ENCODE measurements at regions not wholly inside any gene's neighbourhood (a gene's known extent, or its start where the extent isn't known, plus 50 kb on each side); places are given as distances from the start of the nearest gene placed in this dataset.
"Not testable (repeated sequence)": the region's sequence is repeated elsewhere in the genome, so short reads cannot be mapped to it uniquely, and the experiment has no call there.

DNA sequence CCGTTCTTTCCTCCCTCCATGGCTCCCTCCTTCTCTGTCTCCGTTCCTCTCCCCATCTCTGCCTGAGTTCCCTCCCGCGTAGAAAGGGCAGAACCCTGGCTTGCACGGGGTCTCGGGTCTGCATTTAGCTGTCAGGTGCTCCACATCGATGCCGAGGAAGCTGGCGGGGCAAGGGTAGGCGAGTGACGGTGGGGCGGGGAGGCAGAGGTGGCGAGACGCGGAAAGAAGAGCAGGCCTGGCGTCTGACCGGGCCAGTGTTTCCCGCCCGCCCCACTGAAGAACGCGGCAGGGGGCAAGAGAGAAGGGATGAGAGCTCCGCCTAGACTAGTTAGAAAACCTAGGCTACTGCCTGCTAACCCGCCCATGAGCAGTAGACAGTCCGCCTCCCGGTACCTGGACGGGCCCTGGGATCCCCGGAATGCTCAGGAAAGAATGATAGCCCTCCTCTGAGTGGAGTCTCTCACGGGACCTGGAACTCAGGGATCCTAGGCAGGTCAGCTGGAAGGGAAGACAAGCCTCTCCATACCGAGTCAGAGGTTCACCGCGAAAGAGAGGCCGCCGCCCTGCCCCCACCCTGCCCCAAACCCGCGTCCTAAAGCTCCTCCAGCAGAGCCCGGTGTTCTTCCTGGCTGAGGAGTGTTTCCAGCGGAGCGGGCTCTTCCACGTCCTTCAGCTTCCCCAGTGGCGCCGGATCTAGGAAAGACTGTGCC lies 357.9 kb upstream of the DEFB115 start:
- DNase-seq (ENCODE audit: low read depth in 2 of 2): peak in 1 of 2 donors; percentile 2

DNA sequence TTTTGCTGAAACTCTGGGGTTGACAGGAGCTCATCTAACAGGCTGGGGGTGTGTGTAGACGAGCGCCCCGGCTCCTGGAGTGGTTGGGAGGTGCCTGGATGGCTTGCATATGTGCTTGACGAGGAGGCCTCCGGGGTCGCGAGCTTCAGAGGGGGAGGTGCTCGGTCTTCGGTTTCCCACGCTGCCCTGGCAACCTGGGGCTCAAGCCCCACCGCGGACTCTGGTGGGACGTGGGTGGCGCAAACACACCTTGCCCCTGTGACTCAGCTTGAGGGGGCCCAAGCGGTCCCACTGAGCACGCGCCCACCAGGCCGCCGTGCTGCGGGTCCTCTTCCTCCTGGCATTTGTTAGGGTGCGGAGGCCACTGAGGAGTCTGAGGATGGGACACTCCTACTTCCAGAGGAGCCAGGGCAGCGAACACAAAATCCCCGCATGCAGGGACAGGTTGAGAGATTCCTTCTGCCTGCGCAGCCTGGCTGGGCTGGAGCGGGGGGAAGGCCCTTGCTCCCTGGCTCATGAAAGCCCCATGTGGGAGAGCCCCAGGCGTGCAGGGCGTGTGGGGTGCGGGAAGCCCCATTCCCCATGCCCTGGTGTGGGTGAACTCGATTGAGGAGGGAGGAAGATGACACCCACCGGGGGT lies 357.3 kb upstream of the DEFB115 start:
- DNase-seq (ENCODE audit: low read depth in 2 of 2): not testable (repeated sequence)

DNA sequence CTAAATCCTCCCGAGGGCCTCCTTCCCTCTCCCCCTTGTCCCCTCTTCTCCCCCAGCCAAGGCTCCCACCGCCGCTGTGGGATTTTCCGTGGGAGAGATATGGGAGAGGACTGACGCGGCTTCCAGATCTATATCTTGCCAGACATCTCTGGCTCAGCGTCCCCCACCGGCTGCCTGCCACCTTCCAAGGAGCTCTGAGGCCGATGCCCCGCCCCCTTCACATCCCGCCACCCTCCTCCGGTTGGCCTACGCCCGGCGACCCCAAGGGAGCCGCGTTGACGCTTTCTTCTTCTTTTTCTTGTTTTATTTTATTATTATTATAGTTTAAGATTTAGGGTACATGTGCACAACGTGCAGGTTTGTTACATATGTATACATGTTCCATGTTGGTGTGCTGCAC lies 352.2 kb upstream of the DEFB115 start:
- not testable (repeated sequence) for DNase-seq (ENCODE audit: low read depth in 2 of 2)

DNA sequence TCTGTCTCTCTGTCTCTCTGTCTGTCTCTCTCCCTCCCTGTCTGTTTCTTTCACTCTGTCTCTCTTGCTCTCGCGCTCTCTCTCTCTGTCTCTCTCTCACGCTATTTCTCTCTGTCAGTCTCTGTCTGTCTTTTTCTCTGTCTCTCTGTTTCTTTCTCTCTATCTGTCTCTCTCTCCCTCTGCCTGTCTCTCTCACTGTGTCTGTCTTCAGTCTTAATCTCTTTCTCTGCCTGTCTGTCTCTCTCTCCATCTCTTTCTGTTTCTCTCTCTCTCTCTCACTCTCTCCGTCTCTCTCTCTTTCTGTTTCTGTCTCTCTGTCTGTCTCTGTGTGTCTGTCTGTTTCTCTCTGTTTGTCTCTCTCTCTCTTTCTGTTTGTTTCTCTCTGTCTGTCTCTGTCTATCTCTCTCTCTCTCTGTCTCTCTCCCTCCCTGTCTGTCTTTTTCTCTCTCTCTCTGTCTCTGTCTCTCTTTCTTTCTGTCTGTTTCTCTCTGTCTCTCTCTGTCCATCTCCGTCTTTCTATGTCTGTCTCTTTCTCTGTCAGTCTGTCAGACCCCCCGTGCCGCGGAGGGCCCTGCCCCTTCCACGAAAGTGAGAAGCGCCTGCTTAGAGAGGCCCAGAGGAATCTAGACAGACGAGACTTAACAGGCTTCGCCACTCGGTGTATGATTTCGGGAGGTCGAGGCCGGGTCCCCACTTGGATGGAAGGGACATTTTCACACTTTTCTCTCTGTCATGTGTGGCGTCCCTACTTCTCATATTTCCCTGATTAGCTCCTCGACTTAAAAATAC lies 346.3 kb upstream of the DEFB115 start:
- no peak for DNase-seq (ENCODE audit: low read depth in 2 of 2)

DNA sequence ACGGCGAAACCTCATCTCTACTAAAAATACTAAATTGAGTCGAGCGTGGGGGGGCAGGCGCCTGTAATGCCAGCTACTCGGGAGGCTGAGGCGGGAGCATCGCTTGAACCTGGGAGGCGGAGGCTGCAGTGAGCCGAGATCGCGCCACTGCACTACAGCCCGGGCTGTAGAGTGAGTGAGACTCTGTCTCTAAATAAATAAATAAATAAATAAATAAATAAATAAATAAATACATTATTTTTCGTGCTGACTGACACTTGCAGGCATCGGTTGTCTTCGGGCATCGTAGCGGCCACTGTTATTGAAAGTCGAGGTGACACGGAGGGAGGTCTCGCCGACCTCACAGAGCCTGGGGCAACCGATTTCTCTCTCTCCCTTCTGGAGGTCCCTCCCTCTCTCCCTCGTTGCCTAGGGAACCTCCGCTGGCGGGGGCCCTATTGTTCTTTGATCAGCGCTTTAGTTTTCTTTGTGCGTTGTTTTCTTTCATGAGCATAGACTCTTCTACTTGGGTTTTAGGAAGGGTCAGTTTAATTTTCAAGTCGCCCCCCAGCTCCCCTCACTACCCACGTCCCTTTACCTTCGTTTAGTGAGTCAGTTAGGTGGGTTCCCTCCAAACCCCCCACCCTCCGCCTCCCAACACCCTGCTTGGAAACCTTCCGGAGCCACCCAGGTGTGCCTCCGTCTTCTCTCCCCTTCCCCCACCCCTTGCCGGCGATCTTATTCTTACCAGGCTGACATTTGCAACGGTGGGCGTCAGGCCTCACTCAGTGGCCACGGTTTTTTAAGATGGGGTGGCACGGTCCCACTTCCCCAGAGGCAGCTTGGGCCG lies 345.4 kb upstream of the DEFB115 start:
- DNase-seq (ENCODE audit: low read depth in 2 of 2): not testable (repeated sequence)

DNA sequence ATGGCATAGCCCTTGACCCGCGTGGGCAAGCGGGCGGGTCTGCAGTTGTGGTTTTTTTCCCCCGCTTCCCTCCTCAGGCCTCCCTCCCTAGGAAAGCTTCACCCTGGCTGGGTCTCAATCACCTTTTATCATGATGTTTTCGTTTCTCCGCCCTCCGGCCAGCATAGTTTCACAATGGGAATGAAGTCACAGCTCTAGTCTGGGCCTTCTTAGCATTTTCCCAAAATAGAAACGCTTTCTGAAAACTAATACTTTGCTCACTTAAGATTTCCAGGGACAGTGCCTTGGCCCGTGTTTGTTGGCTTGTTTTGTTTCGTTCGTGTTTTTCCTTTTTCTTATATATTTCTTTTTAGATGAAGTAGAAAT lies 344.8 kb upstream of the DEFB115 start:
- DNase-seq (ENCODE audit: low read depth in 2 of 2): not testable (repeated sequence)

DNA sequence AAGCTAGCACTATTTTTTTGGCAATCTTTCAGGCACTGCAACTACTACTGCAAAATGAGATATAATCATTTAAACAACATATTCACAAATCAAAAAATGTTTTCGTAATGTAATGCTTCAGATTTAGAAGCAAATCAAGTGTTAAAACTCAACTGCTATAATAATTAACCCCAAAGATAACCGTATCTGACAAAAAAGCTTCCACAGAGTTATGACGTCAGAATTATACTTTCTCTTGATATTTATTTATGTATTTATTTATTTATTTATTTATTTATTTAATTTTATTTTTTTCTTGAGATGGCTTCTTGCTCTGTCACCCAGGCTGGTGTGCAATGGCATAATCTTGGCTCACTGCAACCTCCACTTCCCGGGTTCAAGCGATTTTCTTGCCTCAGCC lies 341.1 kb upstream of the DEFB115 start:
- not testable (repeated sequence) for DNase-seq (ENCODE audit: low read depth in 2 of 2)

DNA sequence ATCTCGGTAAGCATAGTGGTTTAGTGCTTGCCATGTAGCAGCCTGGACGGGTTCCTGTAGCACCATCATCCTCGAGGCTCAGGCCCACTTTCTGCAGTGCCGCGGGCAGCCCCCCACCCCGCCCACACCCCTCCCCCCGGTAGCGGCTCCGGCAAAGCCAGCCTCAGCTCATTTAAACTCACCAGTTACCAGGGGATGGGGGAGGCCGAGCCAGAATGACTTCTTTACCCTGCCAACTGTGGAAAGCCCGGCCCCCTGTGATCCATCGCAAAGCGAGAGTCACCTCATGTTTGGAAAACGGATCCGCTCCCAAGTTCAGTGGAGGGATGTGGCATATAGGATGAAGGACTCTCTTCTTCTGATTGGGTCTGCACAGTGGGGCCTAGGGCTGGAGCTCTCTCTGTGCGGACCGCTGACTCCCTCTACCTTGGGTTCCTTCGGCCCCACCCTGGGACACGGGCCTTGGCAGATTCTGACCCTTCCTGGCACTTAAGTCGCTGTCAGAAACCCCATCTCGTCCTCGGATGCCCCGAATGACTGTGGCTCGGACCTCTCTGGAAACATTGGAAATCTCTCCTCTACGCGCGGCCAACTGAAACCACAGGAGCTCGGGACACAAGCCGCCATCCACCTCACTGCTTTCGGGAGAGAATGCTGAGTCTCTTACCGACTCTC lies 337.8 kb upstream of the DEFB115 start:
- DNase-seq (ENCODE audit: low read depth in 2 of 2): no peak

DNA sequence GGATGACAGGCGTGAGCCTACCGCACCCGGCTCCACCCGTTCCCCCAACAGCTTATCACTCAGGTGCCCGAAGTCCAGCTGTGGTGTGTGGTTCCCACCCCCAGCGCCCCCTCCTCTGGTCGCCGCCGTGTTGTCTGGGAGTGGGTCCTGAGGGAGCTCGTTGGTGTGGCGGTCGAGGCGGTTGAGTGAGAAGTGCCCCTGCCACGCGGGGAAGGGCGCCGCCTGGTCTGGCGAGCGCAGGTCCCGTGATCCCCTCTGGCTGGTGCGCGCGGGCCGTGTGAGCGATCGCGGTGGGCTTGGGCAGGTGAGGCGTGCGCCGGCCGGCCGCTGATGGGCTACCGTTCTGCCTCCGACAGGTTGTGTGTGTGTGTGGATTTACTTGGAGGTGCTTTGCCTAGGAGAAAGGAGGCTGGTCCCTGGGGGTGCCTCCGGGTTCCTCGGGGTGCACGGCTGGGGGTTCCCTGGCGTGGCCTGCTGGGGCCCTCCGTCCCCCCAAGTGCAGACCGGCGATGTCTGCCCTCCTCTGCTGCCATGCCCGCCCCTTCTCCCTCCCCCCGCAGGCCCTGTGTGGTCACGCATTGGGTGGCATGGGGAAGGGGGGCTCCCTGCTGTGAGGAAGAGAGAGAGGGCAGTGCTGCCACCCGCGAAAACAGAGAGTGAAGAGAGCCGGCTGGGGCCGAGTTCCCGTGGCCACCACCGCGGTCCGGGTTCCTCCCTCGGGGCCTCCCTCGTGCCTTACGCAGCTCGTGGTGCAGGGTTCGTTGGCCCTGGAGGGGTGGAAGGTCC lies 336.0 kb upstream of the DEFB115 start:
- no peak for DNase-seq (ENCODE audit: low read depth in 2 of 2)

DNA sequence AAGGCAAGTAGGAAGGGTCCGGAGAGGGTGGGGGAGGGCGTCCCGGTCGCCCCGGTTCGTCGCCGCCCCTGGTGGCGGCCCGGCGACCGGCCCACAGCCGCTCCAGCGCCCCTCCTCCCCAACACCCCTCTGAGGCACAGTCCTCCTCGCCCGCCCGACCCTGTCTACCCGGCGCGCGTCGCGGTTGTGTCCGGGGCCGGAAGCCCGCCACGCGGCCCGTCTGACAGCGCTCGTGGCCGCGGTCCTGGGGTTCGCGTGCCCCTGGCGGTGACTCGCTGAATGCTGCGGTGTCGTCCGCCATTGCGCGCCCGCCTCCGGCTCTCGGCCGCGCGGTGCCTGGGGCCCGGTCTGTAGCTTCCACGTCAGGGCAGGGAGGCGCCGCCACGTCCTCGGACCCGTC lies 335.3 kb upstream of the DEFB115 start:
- DNase-seq (ENCODE audit: low read depth in 2 of 2): no peak

DNA sequence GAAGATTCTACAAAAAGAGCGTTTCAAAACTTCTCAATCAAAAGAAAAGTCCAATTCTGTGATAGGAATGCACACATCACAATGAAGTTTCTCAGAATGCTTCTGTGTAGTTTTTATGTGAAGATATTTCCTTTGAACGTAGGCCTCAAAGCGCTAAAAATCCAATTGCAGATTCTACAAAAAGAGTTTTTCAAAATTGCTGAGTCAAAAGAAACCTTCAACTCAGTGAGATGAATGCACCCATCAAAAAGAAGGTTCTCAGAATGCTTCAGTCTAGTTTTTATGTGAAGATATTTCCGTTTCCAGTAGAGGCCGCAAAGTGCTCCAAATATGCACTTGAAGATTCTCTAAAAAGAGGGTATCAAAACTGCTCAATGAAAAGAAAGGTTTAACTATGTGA lies 319.7 kb upstream of the DEFB115 start:
- DNase-seq (ENCODE audit: low read depth in 2 of 2): no peak

DNA sequence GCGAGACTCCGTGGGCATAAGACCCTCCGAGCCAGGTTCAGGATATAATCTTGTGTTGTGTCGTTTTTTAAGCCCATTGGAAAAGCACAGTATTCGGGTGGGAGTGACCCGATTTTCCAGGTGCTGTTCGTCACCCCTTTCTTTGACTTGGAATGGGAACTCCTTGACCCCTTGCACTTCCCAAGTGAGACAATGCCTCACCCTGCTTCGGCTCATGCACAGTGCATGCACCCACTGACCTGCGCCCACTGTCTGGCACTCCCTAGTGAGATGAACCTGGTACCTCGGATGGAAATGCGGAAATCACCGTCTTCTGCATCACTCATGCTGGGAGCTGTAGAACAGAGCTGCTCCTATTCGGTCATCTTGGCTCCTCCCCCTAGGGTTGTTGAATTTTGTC lies 307.7 kb upstream of the DEFB115 start:
- no peak for DNase-seq (ENCODE audit: low read depth in 2 of 2)

DNA sequence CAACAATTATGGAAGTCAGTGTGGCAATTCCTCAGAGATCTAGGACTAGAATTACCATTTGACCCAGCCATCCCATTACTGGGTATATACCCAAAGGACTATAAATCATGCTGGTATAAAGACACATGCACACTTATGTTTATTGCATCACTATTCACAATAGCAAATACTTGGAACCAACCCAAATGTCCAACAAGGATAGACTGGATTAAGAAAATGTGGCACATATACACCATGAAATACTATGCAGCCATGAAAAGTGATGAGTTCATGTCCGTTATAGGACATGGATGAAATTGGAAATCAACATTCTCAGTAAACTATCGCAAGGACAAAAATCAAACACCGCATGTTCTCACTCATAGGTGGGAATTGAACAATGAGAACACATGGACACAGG lies 306.4 kb upstream of the DEFB115 start:
- DNase-seq (ENCODE audit: low read depth in 2 of 2): not testable (repeated sequence)

DNA sequence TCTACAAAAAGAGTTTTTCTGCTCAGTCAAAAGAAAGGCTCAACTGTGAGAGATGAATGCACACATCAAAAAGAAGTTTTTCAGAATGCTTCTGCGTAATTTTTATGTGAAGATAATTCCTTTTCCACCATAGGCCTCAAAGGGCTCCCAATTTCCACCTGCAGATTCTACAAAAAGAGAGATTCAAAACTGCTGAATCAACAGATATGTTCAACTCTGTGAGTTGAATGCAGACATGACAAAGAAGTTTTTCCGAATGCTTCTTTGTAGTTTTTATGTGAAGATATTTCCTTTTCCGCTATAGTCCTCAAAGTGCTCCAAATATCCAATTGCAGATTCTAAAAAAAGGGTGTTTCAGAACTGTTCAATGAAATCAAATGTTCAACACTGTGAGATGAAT lies 300.8 kb upstream of the DEFB115 start:
- not testable (repeated sequence) for DNase-seq (ENCODE audit: low read depth in 2 of 2)

DNA sequence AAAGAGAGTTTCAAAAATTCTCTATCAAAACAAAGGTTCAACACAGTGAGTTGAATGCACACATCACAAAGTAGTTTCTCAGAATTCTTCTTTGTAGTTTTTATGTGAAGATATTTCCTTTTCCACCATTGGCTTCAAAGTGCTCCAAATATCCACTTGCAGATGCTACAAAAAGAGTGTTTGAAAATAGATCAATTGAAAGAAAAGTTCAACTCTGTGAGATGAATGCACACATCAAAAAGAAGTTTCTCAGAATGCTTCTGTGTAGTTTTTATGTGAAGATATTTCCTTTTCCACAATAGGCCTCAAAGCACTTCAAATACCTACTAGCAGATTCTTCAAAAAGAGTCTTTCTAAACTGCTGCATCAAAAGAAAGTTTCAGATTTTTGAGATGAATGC lies 298.3 kb upstream of the DEFB115 start:
- DNase-seq (ENCODE audit: low read depth in 2 of 2): not testable (repeated sequence)

DNA sequence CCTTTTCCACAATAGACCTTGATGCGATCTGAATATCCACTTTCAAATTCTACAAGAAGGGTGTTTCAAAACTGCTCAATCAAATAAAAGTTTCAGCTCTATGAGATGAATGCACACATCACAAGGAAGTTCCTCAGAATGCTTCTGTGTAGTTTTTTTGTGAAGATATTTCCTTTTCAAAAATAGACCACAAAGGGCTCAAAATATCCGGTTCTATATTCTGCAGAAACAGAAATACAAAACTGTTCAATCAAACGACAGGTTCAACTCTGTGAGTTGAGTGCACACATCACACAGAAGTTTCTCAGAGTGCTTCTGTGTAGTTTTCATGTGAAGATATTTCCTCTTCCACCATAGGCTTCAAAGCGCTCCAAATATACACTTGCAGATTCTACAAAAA lies 293.9 kb upstream of the DEFB115 start:
- DNase-seq (ENCODE audit: low read depth in 2 of 2): no peak

DNA sequence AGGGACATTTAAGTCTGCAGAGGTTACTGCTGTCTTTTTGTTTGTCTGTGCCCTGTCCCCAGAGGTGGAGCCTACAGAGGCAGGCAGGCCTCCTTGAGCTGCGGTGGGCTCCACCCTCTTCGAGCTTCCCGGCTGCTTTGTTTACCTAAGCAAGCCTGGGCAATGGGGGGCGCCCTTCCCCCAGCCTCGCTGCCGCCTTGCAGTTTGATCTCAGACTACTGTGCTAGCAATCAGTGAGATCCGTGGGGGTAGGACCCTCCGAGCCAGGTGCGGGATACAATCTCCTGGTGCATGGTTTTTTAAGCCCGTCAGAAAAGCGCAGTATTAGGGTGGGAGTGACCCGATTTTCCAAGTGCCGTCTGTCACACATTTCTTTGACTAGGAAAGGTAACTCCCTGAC lies 281.6 kb upstream of the DEFB115 start:
- not testable (repeated sequence) for DNase-seq (ENCODE audit: low read depth in 2 of 2)

DNA sequence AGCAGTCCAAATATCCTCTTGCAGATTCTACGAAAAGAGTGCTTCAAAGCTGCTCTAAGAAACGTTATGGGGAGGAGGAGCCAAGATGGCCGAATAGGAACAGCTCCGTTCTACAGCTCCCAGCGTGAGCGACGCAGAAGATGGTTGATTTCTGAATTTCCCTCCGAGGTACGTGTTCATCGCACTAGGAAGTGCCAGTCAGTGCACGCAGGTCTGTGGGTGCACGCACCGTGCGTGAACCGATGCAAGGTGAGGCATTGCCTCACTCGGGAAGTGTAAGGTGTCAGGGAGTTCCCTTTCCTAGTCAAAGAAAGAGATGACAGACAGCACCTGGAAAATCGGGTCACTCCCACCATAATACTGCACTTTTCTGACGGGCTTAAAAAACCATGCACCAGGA lies 272.1 kb upstream of the DEFB115 start:
- no peak for DNase-seq (ENCODE audit: low read depth in 2 of 2)

Measured in stimulated activated CD4-positive, alpha-beta T cell treated with anti-CD3 and anti-CD28 coated beads, Interleukin-1b, Interleukin-23, amount 100 ng/mL, for 4 hours (primary cell).